ENCODE measurements at regions not wholly inside any gene's neighbourhood (a gene's known extent, or its start where the extent isn't known, plus 50 kb on each side); places are given as distances from the start of the nearest gene placed in this dataset.

DNA sequence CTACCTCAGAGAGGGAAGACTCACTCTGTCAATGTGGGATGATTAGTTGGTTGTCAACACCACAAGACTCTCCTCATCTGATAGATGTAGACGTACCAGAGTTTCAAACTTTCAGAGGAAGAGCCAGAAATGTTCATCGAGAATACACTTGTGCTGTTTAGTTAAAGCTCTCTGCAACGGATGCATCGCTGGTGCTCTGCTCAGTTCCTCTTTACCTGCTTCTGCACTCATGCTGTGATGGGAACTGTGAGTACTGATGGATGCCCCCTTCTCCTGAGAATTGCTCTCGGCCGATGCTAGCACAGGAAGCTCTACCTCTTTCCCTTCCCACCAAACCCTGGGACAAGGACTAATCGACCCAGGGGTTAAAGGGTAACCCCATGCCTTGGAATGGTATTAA lies 51.8 kb upstream of the CCDC54 start:
- DNase-seq (ENCODE audit: low read depth) = no peak

Data from ELR (cell line).